NCI-H1436 treated with DMSO at 0.1 percent for 48 hours (cell line): ENCODE measurements at regions not wholly inside any gene's neighbourhood (a gene's known extent, or its start where the extent isn't known, plus 50 kb on each side); places are given as distances from the start of the nearest gene placed in this dataset.

Experiments
- DNase-seq: peaks from one replicate; lab custom pipeline; 2025; lab: John Stamatoyannopoulos, UW

GRCh38 chr2:156647377-156648010 lies 211.3 kb downstream of the GPD2 start:
- no peak for DNase-seq

GRCh38 chr2:156648522-156648921 lies 212.3 kb downstream of the GPD2 start:
- no peak for DNase-seq

- DNase-seq = no peak
Observed at GRCh38 chr2:156649596-156649995, 213.4 kb downstream of the GPD2 start.

- no peak for DNase-seq
Observed at GRCh38 chr2:156652691-156653090, 216.5 kb downstream of the GPD2 start.

- no peak for DNase-seq
Observed at GRCh38 chr2:156653675-156654074, 217.5 kb downstream of the GPD2 start.

- no peak for DNase-seq
Observed at GRCh38 chr2:156657809-156658208, 221.6 kb downstream of the GPD2 start.

- no peak for DNase-seq
Observed at GRCh38 chr2:156659694-156660093, 223.5 kb downstream of the GPD2 start.

- DNase-seq = no peak
Observed at GRCh38 chr2:156663757-156664409, 227.7 kb downstream of the GPD2 start.

- DNase-seq = no peak
Observed at GRCh38 chr2:156666130-156666785, 230.1 kb downstream of the GPD2 start.

GRCh38 chr2:156670104-156670503 lies 233.9 kb downstream of the GPD2 start:
- no peak for DNase-seq

- DNase-seq = no peak
Observed at GRCh38 chr2:156671706-156672361, 235.7 kb downstream of the GPD2 start.

- DNase-seq = no peak
Observed at GRCh38 chr2:156672556-156673332, 236.6 kb downstream of the GPD2 start.

- DNase-seq = no peak
Observed at GRCh38 chr2:156673333-156673615, 237.1 kb downstream of the GPD2 start.

GRCh38 chr2:156673981-156674380 lies 237.8 kb downstream of the GPD2 start:
- no peak for DNase-seq

GRCh38 chr2:156675896-156676295 lies 239.7 kb downstream of the GPD2 start:
- DNase-seq = no peak

- no peak for DNase-seq
Observed at GRCh38 chr2:156679820-156680219, 243.6 kb downstream of the GPD2 start.

- no peak for DNase-seq
Observed at GRCh38 chr2:156680266-156680665, 244.1 kb downstream of the GPD2 start.

GRCh38 chr2:156687126-156687525 lies 250.9 kb downstream of the GPD2 start:
- no peak for DNase-seq

GRCh38 chr2:156687715-156688114 lies 251.5 kb downstream of the GPD2 start:
- no peak for DNase-seq

- DNase-seq = no peak
Observed at GRCh38 chr2:156689939-156690338, 253.8 kb downstream of the GPD2 start.

- no peak for DNase-seq
Observed at GRCh38 chr2:156691014-156691413, 254.8 kb downstream of the GPD2 start.

- no peak for DNase-seq
Observed at GRCh38 chr2:156695020-156695419, 258.8 kb downstream of the GPD2 start.
